ENCODE measurements at regions not wholly inside any gene's neighbourhood (a gene's known extent, or its start where the extent isn't known, plus 50 kb on each side); places are given as distances from the start of the nearest gene placed in this dataset.

GRCh38 chr10:55641601-55642000 lies 719.5 kb downstream of the ZWINT start:
- TF ChIP-seq CTCF (IDR thresholded peaks at IDR 0.05; ENCODE audit: low read length): no peak
- no peak for TF ChIP-seq EZH2 (optimal IDR thresholded peaks at IDR 0.05; ENCODE audit: low read depth, low read length)
- no peak for TF ChIP-seq EZH2phosphoT487 (IDR thresholded peaks at IDR 0.05; ENCODE audit: low read length)
